RCC 7860 (cell line): ENCODE measurements at regions not wholly inside any gene's neighbourhood (a gene's known extent, or its start where the extent isn't known, plus 50 kb on each side); places are given as distances from the start of the nearest gene placed in this dataset.

ENCODE experiments used
- DNase-seq: peaks from one replicate; pipeline ENCODE4 v3.0.0-alpha.2; 2015; ENCODE audit warnings: low spot score
- FAIRE-seq: peaks from 2 replicates; lab custom pipeline; 2012; peaks lifted over from hg19 to GRCh38; lab: Jason Lieb, UNC

GRCh38 chr22:27295040-27295439 is 506.5 kb downstream of the MN1 start:
- no peak for DNase-seq
- no peak for FAIRE-seq

DNA sequence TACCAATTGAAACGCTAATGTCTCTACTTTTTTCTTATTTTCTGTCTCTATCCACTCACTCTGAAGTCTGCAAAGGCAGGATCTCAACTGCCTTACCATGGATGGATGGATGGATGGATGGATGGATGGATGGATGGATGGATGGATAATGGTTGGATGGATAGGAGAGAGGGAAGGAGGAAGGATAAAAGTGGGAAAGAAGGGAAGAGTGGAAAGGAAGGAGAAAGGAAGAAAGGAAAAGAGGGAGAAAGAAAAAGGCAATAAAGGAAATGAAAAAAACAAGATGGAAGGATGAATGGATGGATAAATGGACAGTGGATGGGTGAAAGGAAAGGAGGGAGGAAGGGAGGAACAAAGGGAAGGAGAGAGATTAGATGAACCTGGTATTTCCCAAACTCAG is 506.0 kb downstream of the MN1 start:
- DNase-seq (no peak), FAIRE-seq (no peak)

DNA sequence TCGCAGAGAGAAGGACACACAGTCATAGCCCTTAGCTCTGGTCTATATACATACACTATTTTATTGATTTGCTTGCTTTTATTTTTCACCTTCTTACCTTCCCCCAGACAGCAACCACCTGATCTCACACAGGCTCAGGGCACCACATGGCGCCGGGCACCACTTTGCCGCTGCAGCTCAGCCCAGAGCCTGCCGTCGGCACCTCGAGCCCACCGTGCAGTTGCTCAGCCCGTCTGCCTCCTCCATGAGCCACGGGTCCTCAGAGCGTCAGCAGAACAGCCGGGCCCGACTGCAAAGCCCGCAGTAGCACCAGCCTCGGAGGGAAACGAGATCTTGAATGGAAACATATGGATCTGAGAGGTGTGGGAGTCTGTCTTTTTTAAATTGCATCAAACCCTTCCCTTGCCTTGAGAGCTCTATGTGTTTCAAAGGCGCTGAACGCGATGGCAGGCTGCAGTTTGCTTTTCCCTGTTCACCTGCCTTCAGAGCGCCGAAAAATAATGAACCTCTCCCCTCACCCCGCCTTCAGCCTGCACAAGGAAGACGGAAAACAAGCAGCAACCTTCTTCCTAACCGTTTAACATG is 505.4 kb downstream of the MN1 start:
- FAIRE-seq: no peak
- DNase-seq: no peak

DNA sequence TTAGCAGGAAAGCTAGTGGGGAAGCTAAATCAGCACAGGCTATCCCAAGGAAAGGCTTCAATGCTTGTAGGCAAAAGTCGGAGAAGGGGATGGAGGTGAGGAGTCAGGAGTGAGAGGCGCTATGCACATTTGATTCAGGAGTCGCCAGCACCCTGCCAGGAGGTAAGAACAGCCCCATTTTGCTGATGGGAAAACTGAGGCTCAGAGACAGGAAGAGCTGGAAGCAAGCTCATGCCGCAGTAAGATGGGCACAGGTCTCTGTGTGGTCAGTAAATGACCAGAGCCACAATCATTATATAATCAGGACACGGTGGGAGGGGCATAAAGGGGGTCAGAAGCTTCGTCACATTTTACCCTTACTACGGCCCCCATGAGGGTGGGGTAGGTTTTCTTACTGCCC is 504.4 kb downstream of the MN1 start:
- DNase-seq: no peak
- no peak for FAIRE-seq

DNA sequence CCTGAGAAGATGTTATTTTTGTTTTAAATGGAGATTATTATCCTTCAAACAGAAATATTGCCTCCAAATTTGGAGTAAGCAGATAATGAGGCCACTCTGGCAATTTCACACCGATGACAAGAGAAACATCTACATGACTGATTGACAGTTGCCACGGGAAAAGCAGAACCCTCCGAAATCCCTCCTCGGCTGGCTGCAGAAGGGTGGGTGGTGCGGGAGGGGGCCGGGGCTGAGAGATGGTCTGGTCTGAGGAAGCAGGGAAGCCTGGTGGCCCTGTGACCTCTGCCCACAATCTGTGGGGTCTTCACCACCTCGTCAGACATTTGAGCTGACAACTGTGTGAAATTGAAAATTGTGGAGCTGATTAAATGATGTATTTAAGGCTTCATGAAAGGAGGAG is 503.2 kb downstream of the MN1 start:
- FAIRE-seq (no peak), DNase-seq (no peak)

- DNase-seq (no peak), FAIRE-seq (no peak)
Observed at GRCh38 chr22:27298742-27299141, 502.8 kb downstream of the MN1 start.

- FAIRE-seq (no peak), DNase-seq (no peak)
Observed at GRCh38 chr22:27299181-27300085, 502.1 kb downstream of the MN1 start.

DNA sequence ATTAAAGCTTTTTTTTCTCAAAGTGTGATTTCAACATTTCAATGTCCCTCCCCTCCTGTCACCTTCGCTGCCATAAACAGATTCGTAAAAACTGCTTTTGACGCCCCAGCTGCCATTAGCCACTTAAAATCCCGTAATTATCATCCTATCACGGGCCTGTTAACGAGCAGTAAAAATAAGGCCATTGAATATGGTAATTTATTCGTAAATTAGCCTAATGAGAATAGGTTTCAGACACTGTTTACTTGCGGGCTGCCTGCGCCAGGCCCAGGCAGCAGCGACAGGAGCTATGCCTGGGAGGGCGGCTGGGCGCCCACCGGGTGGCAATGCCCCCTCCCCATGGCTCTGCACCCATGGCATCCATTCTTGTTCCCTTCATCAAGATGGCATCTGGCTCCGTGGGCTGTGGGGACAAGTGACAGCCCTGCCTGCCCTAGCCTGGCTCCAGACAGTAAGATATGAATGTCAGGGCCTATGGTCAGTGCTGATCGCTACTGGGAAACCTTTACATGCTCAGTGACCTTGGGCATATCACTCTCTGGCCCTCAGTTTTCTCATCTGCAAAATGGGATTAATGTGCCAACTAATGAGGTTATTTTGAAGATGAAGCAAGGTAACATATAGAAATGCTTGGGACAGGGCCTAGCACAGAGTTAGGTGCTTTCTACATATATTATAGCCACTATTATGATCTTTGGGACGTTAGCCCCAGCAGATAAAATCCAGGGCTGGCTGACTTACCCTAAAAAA is 500.8 kb downstream of the MN1 start:
- no peak for DNase-seq
- no peak for FAIRE-seq

DNA sequence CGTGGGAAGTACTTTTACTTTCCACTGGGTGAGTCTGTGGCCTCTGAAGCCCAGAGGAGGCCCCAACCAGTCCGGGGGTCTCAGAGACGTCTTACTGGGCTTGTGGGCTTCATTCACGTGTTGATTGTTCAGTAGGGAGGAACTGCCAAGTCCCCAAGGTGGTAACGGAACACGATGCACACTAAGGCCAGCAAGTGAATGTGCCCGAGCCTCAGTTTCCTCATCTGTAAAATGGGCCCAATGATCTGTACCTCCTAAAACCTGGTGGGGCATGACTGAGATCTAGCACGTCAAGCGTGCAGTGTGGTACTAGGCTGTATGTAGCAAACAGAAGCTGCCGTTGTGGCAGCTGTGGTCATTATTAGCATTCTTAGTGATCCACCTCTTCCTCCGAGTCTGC is 499.1 kb downstream of the MN1 start:
- FAIRE-seq (no peak), DNase-seq (no peak)

- FAIRE-seq: no peak
- no peak for DNase-seq
Observed at GRCh38 chr22:27303718-27304117, 497.8 kb downstream of the MN1 start.

DNA sequence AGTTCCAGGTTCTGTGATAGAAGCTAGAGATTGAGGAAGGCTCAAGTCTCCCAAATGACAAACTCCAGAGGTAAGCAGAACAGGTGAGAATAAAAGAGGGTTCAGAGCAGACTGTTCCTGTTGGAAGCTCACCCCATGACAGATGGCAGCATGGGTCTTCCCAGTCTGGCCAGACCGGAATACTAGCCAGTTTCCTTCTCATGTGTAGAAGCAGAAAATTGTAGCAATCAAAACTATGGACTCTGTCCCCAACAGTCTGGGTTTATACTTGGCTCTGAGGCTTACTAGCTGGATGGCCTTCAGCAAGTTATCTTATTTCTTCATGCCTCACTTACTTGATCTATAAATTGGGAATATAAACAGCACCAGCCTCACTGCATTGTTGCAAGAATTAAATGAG is 494.8 kb downstream of the MN1 start:
- FAIRE-seq (no peak), DNase-seq (no peak)

- DNase-seq (no peak), FAIRE-seq (no peak)
Observed at GRCh38 chr22:27307545-27308247, 493.9 kb downstream of the MN1 start.

GRCh38 chr22:27308513-27308912 is 493.0 kb downstream of the MN1 start:
- FAIRE-seq: no peak
- no peak for DNase-seq

- FAIRE-seq: no peak
- no peak for DNase-seq
Observed at GRCh38 chr22:27309697-27310096, 491.9 kb downstream of the MN1 start.

- DNase-seq (no peak), FAIRE-seq (no peak)
Observed at GRCh38 chr22:27310966-27311697, 490.4 kb downstream of the MN1 start.

- DNase-seq: peak; percentile 48
- no peak for FAIRE-seq
Observed at GRCh38 chr22:27311698-27312550, 489.6 kb downstream of the MN1 start.

- no peak for FAIRE-seq
- no peak for DNase-seq
Observed at GRCh38 chr22:27312565-27312964, 489.0 kb downstream of the MN1 start.

DNA sequence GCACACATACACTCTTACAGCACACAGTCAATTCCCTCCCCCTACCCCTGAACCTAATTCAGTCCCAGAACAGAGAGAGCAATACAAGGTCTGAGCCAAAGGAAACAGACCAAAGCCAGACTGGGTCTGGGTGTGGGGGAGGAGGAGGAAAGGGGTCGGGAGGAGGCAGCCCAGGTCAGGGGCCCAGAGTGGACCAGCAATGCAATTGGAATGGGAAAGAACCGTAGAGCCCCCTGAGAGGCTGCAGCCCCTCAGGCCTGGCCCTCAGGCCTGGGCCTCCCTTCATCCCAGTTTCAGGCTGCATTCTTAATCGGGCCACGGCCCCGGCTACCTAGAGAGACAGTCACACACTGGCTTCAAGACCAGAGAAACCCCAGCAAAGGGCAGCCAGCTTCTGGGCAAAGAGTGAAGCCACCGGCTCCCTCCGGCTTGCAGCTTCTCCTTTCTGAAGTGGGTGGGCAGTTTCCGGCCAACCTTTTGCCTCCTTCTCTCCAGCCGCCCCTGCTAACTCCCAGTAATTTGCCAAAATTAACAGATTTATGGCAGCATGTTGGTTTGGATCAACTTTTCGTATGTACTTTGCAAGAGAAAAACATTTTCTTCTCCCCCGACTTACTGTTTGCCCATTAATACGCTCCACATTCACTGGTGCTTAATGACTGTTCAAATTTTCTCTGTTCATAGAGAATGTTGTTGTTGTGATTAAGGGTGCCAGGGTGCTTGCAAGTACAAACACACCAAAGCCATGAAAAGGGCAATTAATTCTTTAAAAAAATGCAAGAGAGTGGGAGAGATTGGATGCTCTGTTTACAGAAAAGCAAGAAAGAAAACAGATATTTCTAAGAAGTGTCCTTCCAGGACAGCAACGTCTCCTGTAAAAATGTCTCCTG is 488.3 kb downstream of the MN1 start:
- no peak for FAIRE-seq
- no peak for DNase-seq
